ENCODE measurements at regions not wholly inside any gene's neighbourhood (a gene's known extent, or its start where the extent isn't known, plus 50 kb on each side); places are given as distances from the start of the nearest gene placed in this dataset.

DNA sequence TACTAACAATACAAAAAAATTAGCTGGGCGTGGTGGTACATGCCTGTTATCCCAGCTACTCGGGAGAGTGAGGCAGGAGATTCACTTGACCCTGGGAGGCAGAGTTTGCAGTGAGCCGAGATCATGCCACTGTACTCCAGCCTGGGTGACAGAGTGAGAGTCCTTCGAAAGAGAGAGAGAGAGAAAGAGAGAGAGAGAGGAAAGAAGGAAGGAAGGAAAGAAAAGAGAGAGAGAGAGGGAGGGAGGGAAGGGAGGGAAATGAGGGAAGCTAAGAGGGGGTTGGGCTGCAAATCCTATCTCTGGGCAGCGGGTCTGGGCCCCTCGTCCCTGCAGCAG is 59.9 kb upstream of the TFRC start:
- TF ChIP-seq EZH2phosphoT487 (IDR thresholded peaks at IDR 0.05; ENCODE audit: borderline replicate concordance, low read depth, low read length), result no peak
- TF ChIP-seq, protein P1, sequence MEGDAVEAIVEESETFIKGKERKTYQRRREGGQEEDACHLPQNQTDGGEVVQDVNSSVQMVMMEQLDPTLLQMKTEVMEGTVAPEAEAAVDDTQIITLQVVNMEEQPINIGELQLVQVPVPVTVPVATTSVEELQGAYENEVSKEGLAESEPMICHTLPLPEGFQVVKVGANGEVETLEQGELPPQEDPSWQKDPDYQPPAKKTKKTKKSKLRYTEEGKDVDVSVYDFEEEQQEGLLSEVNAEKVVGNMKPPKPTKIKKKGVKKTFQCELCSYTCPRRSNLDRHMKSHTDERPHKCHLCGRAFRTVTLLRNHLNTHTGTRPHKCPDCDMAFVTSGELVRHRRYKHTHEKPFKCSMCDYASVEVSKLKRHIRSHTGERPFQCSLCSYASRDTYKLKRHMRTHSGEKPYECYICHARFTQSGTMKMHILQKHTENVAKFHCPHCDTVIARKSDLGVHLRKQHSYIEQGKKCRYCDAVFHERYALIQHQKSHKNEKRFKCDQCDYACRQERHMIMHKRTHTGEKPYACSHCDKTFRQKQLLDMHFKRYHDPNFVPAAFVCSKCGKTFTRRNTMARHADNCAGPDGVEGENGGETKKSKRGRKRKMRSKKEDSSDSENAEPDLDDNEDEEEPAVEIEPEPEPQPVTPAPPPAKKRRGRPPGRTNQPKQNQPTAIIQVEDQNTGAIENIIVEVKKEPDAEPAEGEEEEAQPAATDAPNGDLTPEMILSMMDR (conservative IDR thresholded peaks at IDR 0.05; ENCODE audit: low read length), result no peak
